ENCODE measurements at regions not wholly inside any gene's neighbourhood (a gene's known extent, or its start where the extent isn't known, plus 50 kb on each side); places are given as distances from the start of the nearest gene placed in this dataset.

- intact Hi-C loops (cut with micrococcal nuclease), result no loop called here
- no peak overlapping the region for H3K4me2 ChIP-seq (ENCODE audit: insufficient read depth, low read length)
- no peaks in the 10 kb centered on the region for H3K27me3 ChIP-seq (ENCODE audit: control insufficient read depth in 2 of 2, insufficient read depth in 2 of 2, low read length in 2 of 2)
- no peak overlapping the region for H3K4me3 ChIP-seq (replicated peaks in 1 of 3; ENCODE audit: insufficient read depth in 1 of 3, low read depth in 1 of 3, low read length in 3 of 3)
- no peaks in the 10 kb centered on the region for H4K20me1 ChIP-seq (replicated peaks; ENCODE audit: control insufficient read depth, extremely low read depth, insufficient read depth, low read length)
- H3K27ac ChIP-seq (ENCODE audit: insufficient read depth, low read depth, low read length), result no peak overlapping the region
- ChIA-PET CTCF (interaction anchor here (0.8 kb wide), 1 partner anchor 20 kb away, joined by 3 read pairs; no protein-coding TSS in a partner anchor), POLR2A (no interaction called here)
- dilution Hi-C loops (cut with MboI; ENCODE audit: extremely low pct_ligation_motif_present, low sequenced_read_pairs), result no loop called here
- H2AFZ ChIP-seq (ENCODE audit: low read depth, low read length), result no peak overlapping the region
- no peaks in the 10 kb centered on the region for H3K36me3 ChIP-seq (ENCODE audit: control insufficient read depth in 2 of 2, extremely low read depth in 1 of 2, insufficient read depth in 2 of 2, low read length in 2 of 2)
- H3K9ac ChIP-seq (replicated peaks; ENCODE audit: extremely low read depth, insufficient read depth, low read length), result no peak overlapping the region
- H3K4me1 ChIP-seq (ENCODE audit: control insufficient read depth, extremely low read depth, insufficient read depth, low read length), result no peaks in the 10 kb centered on the region
- BruUV-seq (replicated peaks), result no TSS peak
- H3K79me2 ChIP-seq (ENCODE audit: control insufficient read depth, insufficient read depth, low read length), result no peaks in the 10 kb centered on the region
- no peaks in the 10 kb centered on the region for H3K9me1 ChIP-seq (replicated peaks; ENCODE audit: control insufficient read depth, extremely low read depth, insufficient read depth, low read length)
- no peak for DNase-seq (ENCODE audit: low read depth, low spot score)
- FAIRE-seq, result no peak
- TF ChIP-seq CTCF (IDR thresholded peaks at IDR 0.05; ENCODE audit: extremely low read depth in 1 of 2, insufficient read depth in 1 of 2, low read depth in 1 of 2, low read length in 2 of 2) (no peak), FOS (IDR thresholded peaks at IDR 0.05; ENCODE audit: borderline replicate concordance, insufficient read depth, low read length) (no peak), EZH2 (IDR thresholded peaks at IDR 0.05; ENCODE audit: borderline replicate concordance, low read depth, low read length, severe bottlenecking) (no peak)
- no peaks in the 10 kb centered on the region for H3K9me3 ChIP-seq (replicated peaks; ENCODE audit: control insufficient read depth, insufficient read depth, low read length)
Observed at GRCh38 chr2:142218471-142218870, 87.7 kb upstream of the LRP1B start.

- intact Hi-C loops (cut with micrococcal nuclease), result no loop called here
- CTCF ChIA-PET, result interaction anchor here (0.8 to 1.3 kb wide), 2 partner anchors 8 to 21 kb away, joined by 3 read pairs; no protein-coding TSS in a partner anchor
Observed at GRCh38 chr2:142217804-142218203, 87.0 kb upstream of the LRP1B start.

More at GRCh38 chr2:142217804-142218203, 87.0 kb upstream of the LRP1B start:
- dilution Hi-C loops (cut with MboI; ENCODE audit: extremely low pct_ligation_motif_present, low sequenced_read_pairs), result no loop called here
- no peak overlapping the region for H2AFZ ChIP-seq (ENCODE audit: low read depth, low read length)
- no peak overlapping the region for H3K9ac ChIP-seq (replicated peaks; ENCODE audit: extremely low read depth, insufficient read depth, low read length)
- POLR2A ChIA-PET, result no interaction called here
- no peaks in the 10 kb centered on the region for H3K27me3 ChIP-seq (ENCODE audit: control insufficient read depth in 2 of 2, insufficient read depth in 2 of 2, low read length in 2 of 2)
- no peak overlapping the region for H3K4me2 ChIP-seq (ENCODE audit: insufficient read depth, low read length)
- H3K9me3 ChIP-seq (replicated peaks; ENCODE audit: control insufficient read depth, insufficient read depth, low read length), result no peaks in the 10 kb centered on the region
- H3K9me1 ChIP-seq (replicated peaks; ENCODE audit: control insufficient read depth, extremely low read depth, insufficient read depth, low read length), result no peaks in the 10 kb centered on the region
- DNase-seq (ENCODE audit: low read depth, low spot score) (no peak), FAIRE-seq (no peak)
- no peaks in the 10 kb centered on the region for H4K20me1 ChIP-seq (replicated peaks; ENCODE audit: control insufficient read depth, extremely low read depth, insufficient read depth, low read length)
- no TSS peak for BruUV-seq (replicated peaks)
- no peaks in the 10 kb centered on the region for H3K36me3 ChIP-seq (ENCODE audit: control insufficient read depth in 2 of 2, extremely low read depth in 1 of 2, insufficient read depth in 2 of 2, low read length in 2 of 2)
- no peak overlapping the region for H3K27ac ChIP-seq (ENCODE audit: insufficient read depth, low read depth, low read length)
- no peaks in the 10 kb centered on the region for H3K79me2 ChIP-seq (ENCODE audit: control insufficient read depth, insufficient read depth, low read length)
- TF ChIP-seq POLR2A (IDR thresholded peaks at IDR 0.05; ENCODE audit: low read depth, low read length) (no peak), POLR2AphosphoS5 (IDR thresholded peaks at IDR 0.05; ENCODE audit: insufficient read depth, low read depth, low read length) (no peak), GATA2 (IDR thresholded peaks at IDR 0.05; ENCODE audit: insufficient read depth, insufficient read length, low read depth, low read length) (no peak), JUN (IDR thresholded peaks at IDR 0.05; ENCODE audit: borderline replicate concordance, insufficient read depth, insufficient read length, low read depth) (no peak), FOS (IDR thresholded peaks at IDR 0.05; ENCODE audit: borderline replicate concordance, insufficient read depth, low read length) (no peak)
- no peaks in the 10 kb centered on the region for H3K4me1 ChIP-seq (ENCODE audit: control insufficient read depth, extremely low read depth, insufficient read depth, low read length)
- no peak overlapping the region for H3K4me3 ChIP-seq (replicated peaks in 1 of 3; ENCODE audit: insufficient read depth in 1 of 3, low read depth in 1 of 3, low read length in 3 of 3)

All from endothelial cell of umbilical vein (primary cell).